ENCODE measurements at regions not wholly inside any gene's neighbourhood (a gene's known extent, or its start where the extent isn't known, plus 50 kb on each side); places are given as distances from the start of the nearest gene placed in this dataset.

GRCh38 chr4:183763990-183764754, 105.1 kb downstream of the TRAPPC11 start:
- ATAC-seq, result no peak
- Histone ChIP-seq H3K4me1 (no peaks in the 10 kb centered on the region), H3K9me3 (no peaks in the 10 kb centered on the region), H3K27ac (no peak overlapping the region), H3K4me3 (no peak overlapping the region), H3K27me3 (no peaks in the 10 kb centered on the region), H3K36me3 (replicated peaks in 1 of 2; ENCODE audit: insufficient read depth in 1 of 2, low read depth in 2 of 2) (no peaks in the 10 kb centered on the region)
- WGBS, 2 donors, result 76 to 83% methylated on average over 9 to 11 of the region's 11 CpGs
- intact Hi-C loops (cut with DNase I), result no loop called here
- DNase-seq, result no peak
- no peak for TF ChIP-seq CTCF (IDR thresholded peaks at IDR 0.05)
- no peak for TF ChIP-seq POLR2A (IDR thresholded peaks at IDR 0.05)

DNA sequence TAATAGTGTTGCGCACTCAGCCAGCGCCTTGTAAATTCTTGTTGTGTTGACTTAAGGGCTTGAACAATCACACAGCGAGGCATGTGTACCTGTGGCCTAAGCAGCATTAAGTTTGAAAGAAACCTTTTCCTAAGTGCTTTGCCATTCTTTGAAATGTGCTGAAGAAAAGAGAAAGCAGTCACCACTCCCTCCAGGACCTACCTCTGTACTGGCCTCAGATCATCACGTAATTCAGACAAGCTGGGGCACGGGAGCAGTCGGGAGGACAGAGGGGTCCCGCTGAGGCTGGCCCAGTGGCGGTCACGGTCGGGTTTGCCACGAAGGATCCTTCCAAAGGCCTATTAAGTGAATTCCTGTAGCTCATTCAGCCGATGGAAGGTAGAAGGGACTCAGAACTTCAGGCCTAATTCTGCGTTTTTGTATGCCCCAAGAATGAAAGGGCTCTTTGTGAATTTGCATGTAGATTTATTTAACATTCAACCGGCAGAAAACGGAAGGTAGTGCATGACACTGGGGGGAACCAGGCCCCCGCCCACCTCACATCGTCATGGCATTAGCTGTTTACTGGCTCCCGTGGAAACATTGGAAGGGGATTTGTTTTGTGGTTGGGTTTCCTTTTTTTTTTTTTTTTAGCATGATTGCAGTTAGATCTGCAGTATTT, 106.3 kb downstream of the TRAPPC11 start:
- 55 to 65% methylated on average over 18 of the region's 18 CpGs for WGBS, 2 donors
- no peak overlapping the region for H3K27ac ChIP-seq
- no peaks in the 10 kb centered on the region for H3K36me3 ChIP-seq (replicated peaks in 1 of 2; ENCODE audit: insufficient read depth in 1 of 2, low read depth in 2 of 2)
- TF ChIP-seq POLR2A (IDR thresholded peaks at IDR 0.05) (no peak), CTCF (IDR thresholded peaks at IDR 0.05) (no peak)
- no peaks in the 10 kb centered on the region for H3K4me1 ChIP-seq
- intact Hi-C loops (cut with DNase I), result no loop called here
- no peak for ATAC-seq
- H3K9me3 ChIP-seq, result no peaks in the 10 kb centered on the region
- no peak overlapping the region for H3K4me3 ChIP-seq
- no peaks in the 10 kb centered on the region for H3K27me3 ChIP-seq
- peak in 1 of 4 donors; percentile 8 for DNase-seq

DNA sequence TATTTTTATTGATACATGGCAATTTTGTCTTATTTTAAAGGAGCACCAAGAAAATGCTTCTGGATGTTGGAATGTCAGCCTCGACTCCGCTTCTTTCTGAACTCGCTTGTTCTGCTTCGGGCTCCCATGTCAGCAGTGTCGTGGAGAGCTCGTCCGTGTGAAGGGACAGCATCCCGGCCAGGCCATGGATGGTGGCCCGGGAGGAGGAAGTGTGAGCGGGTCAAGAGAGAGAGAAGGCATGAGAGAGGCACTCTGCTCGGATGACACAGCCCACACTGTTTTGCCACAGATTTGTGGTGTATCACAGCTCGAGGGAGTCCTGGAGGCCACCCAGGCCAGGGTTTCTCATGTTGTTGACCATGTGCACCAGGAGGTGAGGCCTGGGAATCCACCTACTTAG, 107.0 kb downstream of the TRAPPC11 start:
- H3K4me3 ChIP-seq, result no peak overlapping the region
- H3K27ac ChIP-seq, result no peak overlapping the region
- no peaks in the 10 kb centered on the region for H3K36me3 ChIP-seq (replicated peaks in 1 of 2; ENCODE audit: insufficient read depth in 1 of 2, low read depth in 2 of 2)
- intact Hi-C loops (cut with DNase I), result no loop called here
- no peaks in the 10 kb centered on the region for H3K9me3 ChIP-seq
- H3K27me3 ChIP-seq, result no peaks in the 10 kb centered on the region
- H3K4me1 ChIP-seq, result no peaks in the 10 kb centered on the region
- ATAC-seq (no peak), DNase-seq (no peak)
- 88% methylated on average over 12 of the region's 12 CpGs for WGBS, 2 donors
- no peak for TF ChIP-seq CTCF (IDR thresholded peaks at IDR 0.05)
- TF ChIP-seq POLR2A (IDR thresholded peaks at IDR 0.05), result no peak

- Histone ChIP-seq H3K4me1 (no peaks in the 10 kb centered on the region), H3K4me3 (no peak overlapping the region), H3K27me3 (no peaks in the 10 kb centered on the region), H3K27ac (no peak overlapping the region), H3K9me3 (no peaks in the 10 kb centered on the region), H3K36me3 (replicated peaks in 1 of 2; ENCODE audit: insufficient read depth in 1 of 2, low read depth in 2 of 2) (no peaks in the 10 kb centered on the region)
- 25 to 30% methylated on average over 7 of the region's 7 CpGs for WGBS, 2 donors
- intact Hi-C loops (cut with DNase I), result no loop called here
- TF ChIP-seq POLR2A (IDR thresholded peaks at IDR 0.05) (no peak), CTCF (IDR thresholded peaks at IDR 0.05) (no peak)
- no peak for DNase-seq
- ATAC-seq, result no peak
Observed at GRCh38 chr4:183770906-183771305, 111.8 kb downstream of the TRAPPC11 start.

Measured in body of pancreas (tissue), 4 donors.